Endothelial cell of umbilical vein (primary cell): ENCODE measurements at regions not wholly inside any gene's neighbourhood (a gene's known extent, or its start where the extent isn't known, plus 50 kb on each side); places are given as distances from the start of the nearest gene placed in this dataset.

Experiments
- BruUV-seq: library from RNA; stranded (reverse); fragments of 400-500 nt; replicated peaks from 2 replicates; lab custom pipeline; 2021; lab: Mats Ljungman, UMichigan
- CTCF ChIA-PET: fragments of 300-600, 350-600 bp; sonication (Branson Sonifier 250); formaldehyde crosslinking; loops from one replicate; lab custom pipeline; 2021; ENCODE audit warnings: antibody characterized with exemption, inconsistent platforms; lab: Charles Lee
- POLR2A ChIA-PET: fragments of 300-600, 350-600 bp; sonication (Branson Sonifier 250); formaldehyde crosslinking; loops from one replicate; lab custom pipeline; 2021; ENCODE audit warnings: antibody characterized with exemption, inconsistent platforms; lab: Charles Lee
- DNase-seq: peaks from one replicate; pipeline ENCODE4 v3.0.0-alpha.2; 2011; ENCODE audit warnings: low read depth, low spot score
- FAIRE-seq: peaks from 2 replicates; lab custom pipeline; 2011; peaks lifted over from hg19 to GRCh38; lab: Jason Lieb, UNC
- H2AFZ ChIP-seq: 2 replicates; pipeline ENCODE4 v1.6.0; 2012; ENCODE audit warnings: low read depth, low read length, control low read depth, inconsistent platforms
- H3K27ac ChIP-seq: 2 replicates; pipeline ENCODE4 v1.5.1; 2011; ENCODE audit warnings: low read depth, mild to moderate bottlenecking, control low read depth, low read length, moderate library complexity; ENCODE audit not compliant: insufficient read depth
- H3K27me3 ChIP-seq, 2 experiments: 2 replicates each; pipeline versions ENCODE4 v1.6.0 to v1.6.1; 2011; ENCODE audit warnings: low read length in 2 of 2, mixed read lengths in 1 of 2; ENCODE audit not compliant: control insufficient read depth in 2 of 2, insufficient read depth in 2 of 2
- H3K36me3 ChIP-seq, 2 experiments: 2 replicates in 1 of 2; 3 replicates in 1 of 2; pipeline ENCODE4 v1.5.1; 2011; ENCODE audit warnings: low read length in 2 of 2, mild to moderate bottlenecking in 1 of 2, moderate library complexity in 1 of 2; ENCODE audit not compliant: control insufficient read depth in 2 of 2, insufficient read depth in 2 of 2; ENCODE audit errors: extremely low read depth in 1 of 2
- H3K4me1 ChIP-seq: 3 replicates; pipeline ENCODE4 v1.5.1; 2011; ENCODE audit warnings: mild to moderate bottlenecking, low read length; ENCODE audit not compliant: control insufficient read depth, insufficient read depth; ENCODE audit errors: extremely low read depth
- H3K4me2 ChIP-seq: 2 replicates; pipeline ENCODE4 v1.6.1; 2011; ENCODE audit warnings: low read length, control low read depth, mixed read lengths; ENCODE audit not compliant: insufficient read depth
- H3K4me3 ChIP-seq, 3 experiments: fragments of 200-600 bp in 1 of 3; sonication (generic), shearing (Covaris generic) in 1 of 3; replicated peaks in 1 of 3; 2 replicates each; pipeline ENCODE4 v1.5.1; 2011 to 2016; ENCODE audit warnings: control low read depth in 3 of 3, low read length in 3 of 3, mild to moderate bottlenecking in 2 of 3, inconsistent platforms in 1 of 3, low read depth in 1 of 3, moderate library complexity in 1 of 3; ENCODE audit not compliant: insufficient read depth in 1 of 3
- H3K79me2 ChIP-seq: 2 replicates; pipeline ENCODE4 v1.6.0; 2012; ENCODE audit warnings: low read length, inconsistent platforms; ENCODE audit not compliant: control insufficient read depth, insufficient read depth
- H3K9ac ChIP-seq: replicated peaks from 2 replicates; pipeline ENCODE3; 2011; ENCODE audit warnings: low read length, control low read depth; ENCODE audit not compliant: insufficient read depth; ENCODE audit errors: extremely low read depth
- H3K9me1 ChIP-seq: replicated peaks from 3 replicates; pipeline ENCODE4 v1.6.0; 2011; ENCODE audit warnings: mild to moderate bottlenecking, low read length; ENCODE audit not compliant: control insufficient read depth, insufficient read depth; ENCODE audit errors: extremely low read depth
- H3K9me3 ChIP-seq: replicated peaks from 2 replicates; pipeline ENCODE4 v1.5.1; 2012; ENCODE audit warnings: low read length, inconsistent platforms; ENCODE audit not compliant: control insufficient read depth, insufficient read depth
- H4K20me1 ChIP-seq: replicated peaks from 2 replicates; pipeline ENCODE3; 2011; ENCODE audit warnings: mild to moderate bottlenecking, low read length; ENCODE audit not compliant: control insufficient read depth, insufficient read depth; ENCODE audit errors: extremely low read depth
- EZH2 ChIP-seq: IDR thresholded peaks from 2 replicates; pipeline ENCODE4 v1.6.1; 2012; ENCODE audit warnings: borderline replicate concordance, low read depth, mild to moderate bottlenecking, moderate library complexity, low read length, inconsistent platforms; ENCODE audit not compliant: severe bottlenecking
- FOS ChIP-seq: IDR thresholded peaks from 2 replicates; pipeline ENCODE4 v1.6.1; 2011; ENCODE audit warnings: mild to moderate bottlenecking, low read length, moderate library complexity, borderline replicate concordance; ENCODE audit not compliant: insufficient read depth
- GATA2 ChIP-seq: IDR thresholded peaks from 2 replicates; pipeline ENCODE4 v1.7.0; 2011; ENCODE audit warnings: low read depth, mild to moderate bottlenecking, moderate library complexity, mixed read lengths, low read length; ENCODE audit not compliant: insufficient read length, insufficient read depth
- JUN ChIP-seq: IDR thresholded peaks from 2 replicates; pipeline ENCODE4 v1.6.1; 2011; ENCODE audit warnings: borderline replicate concordance, low read depth; ENCODE audit not compliant: insufficient read length, insufficient read depth
- MYC ChIP-seq: IDR thresholded peaks from one replicate; pipeline ENCODE4 v1.6.1; 2011; ENCODE audit warnings: mild to moderate bottlenecking, low read depth, low read length
- POLR2A ChIP-seq: IDR thresholded peaks from 2 replicates; pipeline ENCODE4 v1.6.1; 2012; ENCODE audit warnings: low read depth, mild to moderate bottlenecking, control low read depth, low read length
- POLR2AphosphoS5 ChIP-seq: IDR thresholded peaks from 2 replicates; pipeline ENCODE4 v1.6.1; 2012; ENCODE audit warnings: low read depth, mild to moderate bottlenecking, control low read depth, low read length, moderate library complexity; ENCODE audit not compliant: insufficient read depth
- dilution Hi-C: fragments of 300-500 bp; cut with MboI; formaldehyde crosslinking; loops from one replicate; pipeline ENCODE4 v1.15.0; 2019; ENCODE audit warnings: low sequenced_read_pairs; ENCODE audit not compliant: extremely low pct_ligation_motif_present
- intact Hi-C: fragments of 100-400 bp; cut with micrococcal nuclease; formaldehyde crosslinking; loops from one replicate; pipeline ENCODE4 v1.10.0; 2022
- TF ChIP-seq, protein P1 (sequence below): IDR thresholded peaks from 2 replicates; pipeline ENCODE4 v1.6.1; 2011; ENCODE audit not compliant: insufficient read depth, insufficient read length
- TF ChIP-seq, protein P2 (sequence below), 2 donors: IDR thresholded peaks; 1 replicate in 1 of 2; 2 replicates in 1 of 2; pipeline ENCODE4 v1.5.1; 2011; ENCODE audit warnings: low read length in 2 of 2, mild to moderate bottlenecking in 2 of 2, moderate library complexity in 2 of 2, control low read depth in 1 of 2, inconsistent platforms in 1 of 2, low read depth in 1 of 2; ENCODE audit not compliant: insufficient read depth in 1 of 2; ENCODE audit errors: extremely low read depth in 1 of 2

DNA sequence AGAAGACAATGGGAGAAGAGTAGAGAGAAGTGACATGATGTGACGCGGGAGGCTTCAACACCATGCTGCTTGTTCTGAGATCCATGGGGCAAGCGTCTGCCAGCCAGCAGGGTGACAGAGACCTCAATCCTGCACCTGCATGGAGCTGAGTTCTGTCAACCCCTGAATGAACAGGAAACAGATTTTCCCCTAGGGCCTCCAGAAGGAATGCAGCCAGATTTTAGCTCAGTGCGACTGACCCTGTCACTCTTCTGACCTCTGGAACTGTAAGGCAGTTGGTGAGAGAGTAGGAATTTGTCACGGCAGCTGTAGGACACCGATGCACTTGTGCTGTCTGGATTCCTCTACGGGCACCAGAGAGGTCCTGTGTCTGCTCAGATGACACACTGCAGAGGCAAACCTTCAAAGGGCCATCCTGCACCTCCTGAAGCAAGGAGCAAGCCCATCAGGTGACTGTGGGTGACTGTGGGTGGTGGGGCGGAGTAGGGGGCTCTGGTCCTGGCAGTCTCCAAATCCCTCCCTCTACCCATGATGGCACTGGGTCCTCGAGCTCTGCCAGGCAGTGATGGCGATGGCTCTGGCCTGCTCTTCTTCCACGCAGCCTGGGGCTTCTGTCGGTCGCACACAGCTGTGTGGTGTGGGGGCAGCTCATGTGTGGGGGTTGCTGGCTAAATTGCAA, 194.3 kb upstream of the TWIST2 start:
- TF ChIP-seq EZH2 (no peak), POLR2AphosphoS5 (no peak), FOS (no peak), JUN (no peak), POLR2A (no peak), MYC (no peak), GATA2 (no peak)
- TF ChIP-seq, protein P1, sequence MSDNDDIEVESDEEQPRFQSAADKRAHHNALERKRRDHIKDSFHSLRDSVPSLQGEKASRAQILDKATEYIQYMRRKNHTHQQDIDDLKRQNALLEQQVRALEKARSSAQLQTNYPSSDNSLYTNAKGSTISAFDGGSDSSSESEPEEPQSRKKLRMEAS: no peak
- TF ChIP-seq, protein P2, sequence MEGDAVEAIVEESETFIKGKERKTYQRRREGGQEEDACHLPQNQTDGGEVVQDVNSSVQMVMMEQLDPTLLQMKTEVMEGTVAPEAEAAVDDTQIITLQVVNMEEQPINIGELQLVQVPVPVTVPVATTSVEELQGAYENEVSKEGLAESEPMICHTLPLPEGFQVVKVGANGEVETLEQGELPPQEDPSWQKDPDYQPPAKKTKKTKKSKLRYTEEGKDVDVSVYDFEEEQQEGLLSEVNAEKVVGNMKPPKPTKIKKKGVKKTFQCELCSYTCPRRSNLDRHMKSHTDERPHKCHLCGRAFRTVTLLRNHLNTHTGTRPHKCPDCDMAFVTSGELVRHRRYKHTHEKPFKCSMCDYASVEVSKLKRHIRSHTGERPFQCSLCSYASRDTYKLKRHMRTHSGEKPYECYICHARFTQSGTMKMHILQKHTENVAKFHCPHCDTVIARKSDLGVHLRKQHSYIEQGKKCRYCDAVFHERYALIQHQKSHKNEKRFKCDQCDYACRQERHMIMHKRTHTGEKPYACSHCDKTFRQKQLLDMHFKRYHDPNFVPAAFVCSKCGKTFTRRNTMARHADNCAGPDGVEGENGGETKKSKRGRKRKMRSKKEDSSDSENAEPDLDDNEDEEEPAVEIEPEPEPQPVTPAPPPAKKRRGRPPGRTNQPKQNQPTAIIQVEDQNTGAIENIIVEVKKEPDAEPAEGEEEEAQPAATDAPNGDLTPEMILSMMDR (IDR thresholded peaks at IDR 0.05; ENCODE audit: extremely low read depth in 1 of 2, insufficient read depth in 1 of 2, low read depth in 1 of 2, low read length in 2 of 2): no peak
- CTCF ChIA-PET: no interaction called here
- no peak for DNase-seq
- Histone ChIP-seq H3K9ac (no peak overlapping the region), H3K9me3 (no peaks in the 10 kb centered on the region), H4K20me1 (no peaks in the 10 kb centered on the region), H2AFZ (no peak overlapping the region), H3K4me1 (no peaks in the 10 kb centered on the region), H3K27ac (no peak overlapping the region), H3K9me1 (no peaks in the 10 kb centered on the region), H3K4me3 (no peak overlapping the region), H3K36me3 (no peaks in the 10 kb centered on the region), H3K79me2 (no peaks in the 10 kb centered on the region), H3K27me3 (no peaks in the 10 kb centered on the region), H3K4me2 (no peak overlapping the region)
- dilution Hi-C loops: no loop called here
- FAIRE-seq: no peak
- POLR2A ChIA-PET: no interaction called here
- intact Hi-C loops: no loop called here
- BruUV-seq: no TSS peak
